Breast epithelium (tissue), 4 donors: ENCODE measurements at regions not wholly inside any gene's neighbourhood (a gene's known extent, or its start where the extent isn't known, plus 50 kb on each side); places are given as distances from the start of the nearest gene placed in this dataset.

Experiments
- DNase-seq, 2 donors: peaks; one replicate each; pipeline ENCODE4 v3.0.0-alpha.2; 2019; ENCODE audit warnings: low spot score in 2 of 2
- H3K27ac ChIP-seq, 2 donors: fragments of 200-600 bp; sonication (generic) in 1 of 2; one replicate each; pipeline ENCODE4 v1.5.1; 2016 to 2019; ENCODE audit warnings: mild to moderate bottlenecking in 1 of 2
- H3K27me3 ChIP-seq, 2 donors: fragments of 200-600 bp; sonication (generic) in 1 of 2; one replicate each; pipeline versions ENCODE4 v1.5.1 to v1.6.0; 2017 to 2019; ENCODE audit warnings: control low read depth in 1 of 2, mild to moderate bottlenecking in 1 of 2
- H3K36me3 ChIP-seq: fragments of 200-600 bp; one replicate; pipeline ENCODE4 v1.5.1; 2019
- H3K4me1 ChIP-seq, 2 donors: fragments of 200-600 bp; sonication (generic); one replicate each; pipeline ENCODE4 v1.5.1; 2016 to 2019; ENCODE audit warnings: control low read depth in 1 of 2
- H3K4me3 ChIP-seq, 3 donors: fragments of 200-600 bp; sonication (generic); 1 replicate in 2 of 3; 2 replicates in 1 of 3; pipeline ENCODE4 v1.5.1; 2016 to 2019; ENCODE audit warnings: mild to moderate bottlenecking in 3 of 3, moderate library complexity in 2 of 3
- H3K9me3 ChIP-seq, 2 donors: fragments of 200-600 bp; sonication (generic) in 1 of 2; one replicate each; pipeline ENCODE4 v1.5.1; 2016 to 2019; ENCODE audit warnings: control low read depth in 1 of 2
- POLR2A ChIP-seq: fragments of 450-650 bp; IDR thresholded peaks from one replicate; pipeline ENCODE4 v1.6.1; 2016; ENCODE audit warnings: antibody characterized with exemption, mild to moderate bottlenecking, moderate library complexity
- POLR2AphosphoS5 ChIP-seq, 3 donors: sonication (generic); formaldehyde crosslinking; IDR thresholded peaks; one replicate each; pipeline ENCODE4 v1.6.1; 2017; ENCODE audit warnings: antibody characterized with exemption in 3 of 3
- intact Hi-C: fragments of 100-400 bp; cut with DNase I; formaldehyde crosslinking; loops from one replicate; pipeline ENCODE4 v1.15.1; 2023; ENCODE audit warnings: low total_unique reads
- TF ChIP-seq, protein P1 (sequence below), 3 donors: fragments of 450-650 bp; IDR thresholded peaks; one replicate each; pipeline ENCODE4 v1.5.1; 2016 to 2017; ENCODE audit warnings: antibody characterized with exemption in 3 of 3, mild to moderate bottlenecking in 3 of 3, moderate library complexity in 3 of 3

DNA sequence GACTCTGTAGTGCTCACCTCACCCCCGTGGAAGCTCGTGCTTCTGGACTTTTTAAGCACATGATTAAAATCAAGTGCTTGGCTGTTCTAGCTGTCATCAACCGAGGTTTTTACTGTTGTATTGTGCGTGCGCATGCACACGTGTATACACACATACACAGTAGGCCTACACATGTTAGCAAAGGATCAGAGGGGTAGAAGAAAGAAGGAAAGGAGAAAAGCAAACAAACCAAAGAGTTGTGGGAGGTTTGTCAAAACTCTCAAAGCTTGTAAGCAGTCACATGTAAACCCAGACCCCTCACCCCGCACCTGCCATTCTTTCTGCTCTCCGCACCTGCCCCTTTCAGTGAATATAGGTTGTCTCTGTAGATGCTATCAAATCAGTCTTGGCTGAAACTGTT, 311.8 kb downstream of the HS3ST1 start:
- Histone ChIP-seq H3K4me3 (no peak overlapping the region), H3K9me3 (no peaks in the 10 kb centered on the region), H3K36me3 (no peaks in the 10 kb centered on the region), H3K4me1 (no peaks in the 10 kb centered on the region), H3K27me3 (no peaks in the 10 kb centered on the region), H3K27ac (no peak overlapping the region)
- intact Hi-C loops: no loop called here
- DNase-seq: no peak
- TF ChIP-seq, protein P1, sequence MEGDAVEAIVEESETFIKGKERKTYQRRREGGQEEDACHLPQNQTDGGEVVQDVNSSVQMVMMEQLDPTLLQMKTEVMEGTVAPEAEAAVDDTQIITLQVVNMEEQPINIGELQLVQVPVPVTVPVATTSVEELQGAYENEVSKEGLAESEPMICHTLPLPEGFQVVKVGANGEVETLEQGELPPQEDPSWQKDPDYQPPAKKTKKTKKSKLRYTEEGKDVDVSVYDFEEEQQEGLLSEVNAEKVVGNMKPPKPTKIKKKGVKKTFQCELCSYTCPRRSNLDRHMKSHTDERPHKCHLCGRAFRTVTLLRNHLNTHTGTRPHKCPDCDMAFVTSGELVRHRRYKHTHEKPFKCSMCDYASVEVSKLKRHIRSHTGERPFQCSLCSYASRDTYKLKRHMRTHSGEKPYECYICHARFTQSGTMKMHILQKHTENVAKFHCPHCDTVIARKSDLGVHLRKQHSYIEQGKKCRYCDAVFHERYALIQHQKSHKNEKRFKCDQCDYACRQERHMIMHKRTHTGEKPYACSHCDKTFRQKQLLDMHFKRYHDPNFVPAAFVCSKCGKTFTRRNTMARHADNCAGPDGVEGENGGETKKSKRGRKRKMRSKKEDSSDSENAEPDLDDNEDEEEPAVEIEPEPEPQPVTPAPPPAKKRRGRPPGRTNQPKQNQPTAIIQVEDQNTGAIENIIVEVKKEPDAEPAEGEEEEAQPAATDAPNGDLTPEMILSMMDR (IDR thresholded peaks at IDR 0.05): no peak
- TF ChIP-seq POLR2AphosphoS5 (IDR thresholded peaks at IDR 0.05) (no peak), POLR2A (no peak)

DNA sequence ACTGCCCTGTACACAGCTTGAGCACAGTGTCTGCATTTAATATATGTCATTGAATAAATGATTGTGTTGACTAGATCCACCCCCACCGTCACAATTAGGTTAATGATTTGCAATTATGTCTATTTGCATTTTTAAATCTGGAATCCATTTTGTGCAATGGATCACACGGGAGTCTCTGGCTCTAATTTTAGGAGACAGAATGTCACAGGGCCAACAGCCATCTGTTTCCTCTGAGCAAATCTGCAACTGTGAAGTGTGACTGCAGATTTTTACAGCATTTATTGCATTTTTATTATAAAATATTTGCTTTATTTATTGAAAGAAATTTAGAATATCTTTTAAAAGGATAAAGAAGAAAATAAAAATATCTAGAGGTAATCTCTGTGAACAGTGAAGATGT, 316.8 kb downstream of the HS3ST1 start:
- Histone ChIP-seq H3K4me3 (no peak overlapping the region), H3K27ac (no peak overlapping the region), H3K36me3 (no peaks in the 10 kb centered on the region), H3K9me3 (no peaks in the 10 kb centered on the region), H3K27me3 (no peaks in the 10 kb centered on the region), H3K4me1 (no peaks in the 10 kb centered on the region)
- TF ChIP-seq POLR2A: no peak
- TF ChIP-seq, protein P1 (IDR thresholded peaks at IDR 0.05): no peak
- no peak for TF ChIP-seq POLR2AphosphoS5 (IDR thresholded peaks at IDR 0.05)
- no peak for DNase-seq
- intact Hi-C loops: no loop called here

DNA sequence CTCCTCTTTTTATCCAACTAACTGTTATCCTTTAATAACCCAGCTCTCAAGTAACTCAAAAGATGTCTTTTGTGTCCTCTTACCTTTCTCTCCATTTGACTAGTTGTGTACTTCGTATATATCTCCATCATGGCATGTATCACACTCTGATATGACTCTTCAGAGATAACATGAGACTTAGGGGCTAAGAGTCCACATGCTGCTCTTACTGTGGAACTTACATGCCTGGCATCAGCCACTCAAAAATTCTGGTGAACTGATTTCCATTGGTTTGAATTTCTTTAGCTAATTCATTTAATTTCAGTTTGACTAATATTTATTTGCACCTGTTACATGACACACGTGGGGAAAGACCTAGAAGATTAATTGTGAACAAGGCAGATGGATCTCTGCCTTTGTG, 317.3 kb downstream of the HS3ST1 start:
- H3K4me1 ChIP-seq: no peaks in the 10 kb centered on the region
- H3K4me3 ChIP-seq: no peak overlapping the region
- intact Hi-C loops: no loop called here
- H3K36me3 ChIP-seq: no peaks in the 10 kb centered on the region
- no peak for DNase-seq
- H3K27ac ChIP-seq: no peak overlapping the region
- H3K27me3 ChIP-seq: no peaks in the 10 kb centered on the region
- H3K9me3 ChIP-seq: no peaks in the 10 kb centered on the region
- TF ChIP-seq POLR2AphosphoS5 (IDR thresholded peaks at IDR 0.05) (no peak), POLR2A (no peak)
- TF ChIP-seq, protein P1 (IDR thresholded peaks at IDR 0.05): no peak

DNA sequence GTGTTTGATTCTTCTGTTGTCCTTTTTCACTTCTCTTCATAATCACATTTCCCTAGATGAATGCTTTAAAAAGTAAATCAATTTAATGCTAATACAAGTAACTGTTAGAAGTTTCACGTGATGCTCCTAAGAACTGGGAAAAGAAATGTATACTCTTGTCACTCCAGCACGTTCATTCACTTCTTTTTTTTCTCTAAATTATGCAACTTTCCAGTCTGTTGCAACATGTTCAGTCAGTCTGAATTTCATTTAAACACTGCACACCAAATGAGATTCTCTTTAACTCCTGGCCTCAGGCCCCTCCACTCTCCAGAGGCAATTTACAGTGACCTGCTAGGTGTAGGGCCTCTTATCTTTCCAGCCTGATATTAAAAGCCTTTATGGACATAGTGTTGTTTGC, 321.9 kb downstream of the HS3ST1 start:
- intact Hi-C loops: no loop called here
- no peak overlapping the region for H3K4me3 ChIP-seq
- DNase-seq: no peak
- H3K9me3 ChIP-seq: no peaks in the 10 kb centered on the region
- H3K27ac ChIP-seq: no peak overlapping the region
- TF ChIP-seq POLR2AphosphoS5 (IDR thresholded peaks at IDR 0.05) (no peak), POLR2A (no peak)
- TF ChIP-seq, protein P1 (IDR thresholded peaks at IDR 0.05): no peak
- H3K4me1 ChIP-seq: no peaks in the 10 kb centered on the region
- H3K36me3 ChIP-seq: no peaks in the 10 kb centered on the region
- H3K27me3 ChIP-seq: no peaks in the 10 kb centered on the region

DNA sequence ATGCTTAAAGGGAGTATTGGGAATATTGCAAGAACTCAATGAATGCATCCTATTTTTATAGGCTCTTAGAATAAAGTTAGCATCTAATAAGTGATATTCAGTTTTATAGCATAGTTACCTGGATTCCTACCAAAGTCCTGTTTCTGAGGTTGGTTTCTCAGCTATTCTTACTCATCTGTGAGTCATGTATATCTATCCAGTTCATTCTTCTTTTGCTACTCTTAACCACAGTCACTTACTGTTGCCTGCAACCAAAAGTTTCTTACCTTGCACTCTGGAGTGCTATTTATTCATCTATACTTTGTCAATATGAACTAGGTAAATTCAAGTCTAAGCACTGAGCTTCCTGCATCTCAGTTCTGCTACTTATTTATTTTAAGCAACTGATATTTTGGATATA, 322.5 kb downstream of the HS3ST1 start:
- no peaks in the 10 kb centered on the region for H3K4me1 ChIP-seq
- TF ChIP-seq, protein P1 (IDR thresholded peaks at IDR 0.05): no peak
- TF ChIP-seq POLR2A (no peak), POLR2AphosphoS5 (IDR thresholded peaks at IDR 0.05) (no peak)
- intact Hi-C loops: no loop called here
- no peaks in the 10 kb centered on the region for H3K9me3 ChIP-seq
- H3K4me3 ChIP-seq: no peak overlapping the region
- DNase-seq: no peak
- H3K27me3 ChIP-seq: no peaks in the 10 kb centered on the region
- no peaks in the 10 kb centered on the region for H3K36me3 ChIP-seq
- no peak overlapping the region for H3K27ac ChIP-seq
